ENCODE measurements at regions not wholly inside any gene's neighbourhood (a gene's known extent, or its start where the extent isn't known, plus 50 kb on each side); places are given as distances from the start of the nearest gene placed in this dataset.

DNA sequence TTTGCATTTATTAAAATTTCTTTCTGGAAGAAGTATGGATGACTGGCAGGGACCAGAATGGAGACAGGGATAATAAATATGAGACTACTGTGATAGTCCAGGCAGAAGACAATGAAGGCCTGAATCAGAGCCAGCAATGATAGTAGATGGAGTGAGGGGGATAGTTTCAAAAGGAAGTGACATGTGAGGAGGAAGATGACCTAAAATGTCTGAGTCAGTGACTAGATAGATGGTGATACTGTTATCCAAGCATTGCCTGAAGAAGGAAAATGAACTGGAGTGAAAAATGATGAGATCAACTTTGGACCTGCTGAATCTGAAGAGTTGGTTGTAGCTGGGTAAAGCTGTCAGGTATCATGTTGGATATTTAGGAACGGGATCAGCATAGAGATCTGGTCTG lies 158.3 kb upstream of the KLF7 start:
- TF ChIP-seq CTCF (conservative IDR thresholded peaks at IDR 0.05; ENCODE audit: low read length) (no peak), EZH2phosphoT487 (IDR thresholded peaks at IDR 0.05; ENCODE audit: borderline replicate concordance) (no peak)

Measured in Loucy (cell line).